HG03520 (cell line): ENCODE measurements at regions not wholly inside any gene's neighbourhood (a gene's known extent, or its start where the extent isn't known, plus 50 kb on each side); places are given as distances from the start of the nearest gene placed in this dataset.

Experiments used
- ATAC-seq: cut with Tn5 transposase; IDR thresholded peaks from one replicate; pipeline ENCODE4 v1.9.1; 2021; ENCODE audit warnings: mild to moderate bottlenecking, moderate library complexity; ENCODE audit not compliant: unreplicated experiment

DNA sequence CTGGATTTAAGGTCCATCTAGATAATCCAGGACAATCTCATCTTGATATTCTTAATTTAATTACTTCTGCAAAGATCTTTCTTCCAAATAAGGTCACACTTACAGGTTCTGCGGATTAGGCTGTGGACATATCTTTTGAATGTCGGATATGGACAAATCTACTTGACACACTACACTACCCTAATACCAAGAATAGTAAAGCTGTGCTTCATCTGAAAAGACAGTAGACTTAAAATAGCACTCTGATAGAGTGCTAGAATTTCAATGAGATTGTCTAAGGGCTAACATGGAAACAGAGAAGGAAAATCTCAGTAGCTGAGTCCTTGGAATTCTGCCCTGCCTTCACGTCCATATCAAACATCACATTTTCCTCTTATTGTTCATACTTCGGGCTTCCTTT lies 1238.0 kb downstream of the EPHA7 start:
- no peak for ATAC-seq

DNA sequence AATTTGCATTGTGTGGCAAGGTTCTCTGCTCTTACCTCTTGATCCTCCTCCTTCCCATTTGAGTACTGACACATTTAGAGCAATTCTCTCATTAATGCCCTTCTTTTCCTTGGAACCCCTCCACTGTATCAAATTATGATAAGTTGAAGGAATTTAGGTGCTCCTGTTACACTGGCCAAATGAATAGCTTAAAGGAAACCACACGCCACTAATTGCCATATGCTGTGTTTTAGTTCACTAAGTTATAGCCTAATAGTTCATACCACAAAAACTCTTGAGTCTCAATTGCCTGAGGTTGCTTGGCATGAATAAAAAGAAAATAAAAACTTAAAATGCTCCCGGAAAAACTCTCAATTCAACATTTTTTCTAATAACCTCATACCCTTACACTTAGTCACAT lies 1239.3 kb downstream of the EPHA7 start:
- no peak for ATAC-seq

DNA sequence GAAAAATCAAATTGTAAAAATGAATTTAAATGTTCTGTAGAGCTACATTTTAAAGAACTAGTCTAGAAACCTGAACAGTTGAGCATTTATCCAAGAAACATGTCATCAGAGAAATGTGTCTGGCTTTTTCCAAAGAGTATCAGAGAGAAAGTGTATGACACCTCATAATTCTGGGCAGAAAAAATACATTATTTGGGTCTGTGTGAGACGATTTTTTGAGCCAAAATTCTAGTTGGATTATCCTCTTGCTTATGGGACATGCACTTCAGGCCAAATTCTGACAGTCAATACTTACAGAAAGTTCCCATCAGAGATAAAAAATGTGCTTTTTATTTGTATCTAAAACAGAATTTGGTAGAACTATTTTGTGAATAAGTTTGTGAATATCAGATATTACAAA lies 1242.7 kb downstream of the EPHA7 start:
- ATAC-seq = no peak

DNA sequence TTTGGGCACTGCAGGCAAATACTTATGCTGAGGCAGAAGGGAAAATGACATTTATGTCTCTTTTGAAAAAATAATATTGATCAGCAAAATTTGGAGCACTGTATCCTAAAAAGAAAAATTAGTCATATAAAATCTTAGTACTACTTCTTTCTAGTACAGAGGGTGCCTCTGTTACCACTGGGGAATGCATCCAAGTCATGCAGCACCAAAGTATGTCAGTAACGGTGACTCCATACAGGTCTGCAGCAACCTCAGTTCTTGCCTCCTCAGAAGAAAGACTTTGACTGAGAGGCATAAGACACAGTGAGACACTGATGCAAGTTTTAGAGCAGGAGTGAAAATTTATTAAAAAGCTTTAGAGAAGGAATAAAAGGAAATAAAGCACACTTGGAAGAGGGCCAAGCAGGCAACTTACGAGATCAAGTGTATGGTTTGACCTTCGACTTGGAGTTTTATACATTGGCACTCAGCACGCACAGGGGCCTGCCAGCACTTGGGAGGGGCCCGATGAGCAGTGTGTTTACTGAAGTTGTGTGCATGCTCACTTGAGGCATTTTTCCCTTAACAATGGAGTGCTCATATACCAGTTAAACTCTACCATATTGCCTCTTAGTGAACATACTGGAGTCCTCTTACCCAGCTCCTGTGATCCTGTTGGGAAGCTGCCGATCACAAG lies 1244.8 kb downstream of the EPHA7 start:
- ATAC-seq = no peak

DNA sequence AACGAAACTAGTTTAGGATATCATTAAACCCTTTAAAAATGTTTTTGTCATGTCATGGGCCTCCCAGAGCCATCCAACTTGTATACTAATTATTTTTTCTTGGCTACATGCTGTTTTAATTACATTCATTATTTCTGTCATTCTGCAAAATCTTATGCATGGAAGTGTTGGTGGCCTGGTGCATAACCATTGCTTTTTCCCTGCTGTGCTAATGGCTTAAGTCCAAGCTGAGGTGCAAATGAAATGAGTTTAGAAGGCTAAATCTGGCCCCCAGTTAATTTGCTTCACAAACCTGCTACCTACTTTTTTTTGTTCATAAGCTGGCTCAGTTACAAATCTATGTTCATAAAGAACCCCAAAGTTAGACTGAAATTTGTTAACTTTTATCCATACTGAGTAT lies 1249.9 kb downstream of the EPHA7 start:
- ATAC-seq = no peak

DNA sequence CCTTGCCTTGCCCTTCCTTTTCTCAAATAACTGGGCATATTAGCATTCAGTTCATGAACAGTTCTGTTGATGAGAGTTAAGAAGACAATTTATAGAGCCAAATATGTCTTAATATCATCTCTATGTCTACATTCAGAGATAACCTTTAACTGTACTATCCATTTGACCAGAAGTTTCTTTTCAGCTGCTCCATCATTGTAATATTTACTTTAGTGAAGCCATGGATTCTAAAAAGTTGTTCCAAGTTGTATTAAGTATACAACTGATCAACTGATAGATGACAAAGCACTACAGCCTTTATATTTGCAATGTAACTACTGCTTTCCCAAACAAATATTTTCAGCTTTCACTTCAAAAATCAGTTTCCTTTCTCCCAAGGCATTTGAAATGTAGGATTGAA lies 1252.7 kb downstream of the EPHA7 start:
- ATAC-seq = no peak

DNA sequence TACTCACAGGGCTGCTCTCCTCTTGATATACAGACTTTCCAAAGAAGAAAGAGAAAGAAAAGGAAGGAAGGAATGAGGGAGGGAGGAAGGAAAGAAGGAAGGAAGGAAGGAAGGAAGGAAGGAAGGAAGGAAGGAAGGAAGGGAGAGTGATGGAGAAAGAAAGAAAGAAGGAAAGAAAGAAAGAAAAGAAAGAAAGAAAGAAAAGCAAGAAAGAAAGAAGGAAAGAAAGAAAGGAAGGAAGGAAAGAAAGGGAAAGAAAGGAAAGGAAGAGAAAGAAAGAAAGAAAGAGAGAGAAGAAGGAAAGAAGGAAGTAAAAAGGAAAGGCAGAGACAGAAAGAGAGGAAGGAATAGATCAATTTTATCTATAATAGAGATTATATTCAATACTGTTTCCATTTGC lies 1257.4 kb downstream of the EPHA7 start:
- no peak for ATAC-seq

DNA sequence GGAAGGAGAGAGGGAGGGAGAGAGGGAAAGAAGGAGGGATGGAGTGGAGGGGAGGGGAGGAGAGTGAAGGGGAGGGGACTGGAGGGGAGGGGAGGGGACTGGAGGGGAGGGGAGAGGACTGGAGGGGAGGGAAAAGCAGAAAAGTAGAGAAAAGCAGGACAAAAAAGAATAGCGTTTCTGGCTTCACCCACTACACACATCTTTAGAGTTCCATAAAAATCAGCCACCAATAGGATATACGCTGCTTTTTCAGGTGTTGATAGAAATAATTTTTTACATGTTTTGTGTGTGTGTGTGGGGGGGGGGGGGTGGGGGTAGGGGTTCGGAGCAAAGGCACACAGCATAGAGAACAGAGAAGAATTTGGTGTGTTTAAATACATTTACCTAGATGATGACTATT lies 1259.1 kb downstream of the EPHA7 start:
- ATAC-seq = no peak

DNA sequence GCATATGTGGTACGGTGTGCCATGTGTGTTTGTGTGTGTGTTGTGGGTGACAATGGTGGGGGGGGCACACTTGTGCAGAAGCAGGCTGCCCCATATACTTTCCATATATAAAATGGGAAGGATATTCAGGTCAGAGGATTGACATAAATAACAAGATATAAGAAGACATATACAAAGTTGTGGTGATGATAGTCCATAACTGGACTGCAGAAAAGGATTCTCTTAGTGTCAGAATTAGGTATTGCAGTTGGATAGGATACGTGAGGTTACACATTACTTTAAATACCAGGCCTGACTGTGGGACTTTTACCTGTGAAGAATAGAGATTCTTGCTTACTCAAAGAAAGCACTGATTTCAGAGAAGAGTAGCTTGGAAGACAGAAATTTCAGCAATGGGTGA lies 1260.3 kb downstream of the EPHA7 start:
- no peak for ATAC-seq

DNA sequence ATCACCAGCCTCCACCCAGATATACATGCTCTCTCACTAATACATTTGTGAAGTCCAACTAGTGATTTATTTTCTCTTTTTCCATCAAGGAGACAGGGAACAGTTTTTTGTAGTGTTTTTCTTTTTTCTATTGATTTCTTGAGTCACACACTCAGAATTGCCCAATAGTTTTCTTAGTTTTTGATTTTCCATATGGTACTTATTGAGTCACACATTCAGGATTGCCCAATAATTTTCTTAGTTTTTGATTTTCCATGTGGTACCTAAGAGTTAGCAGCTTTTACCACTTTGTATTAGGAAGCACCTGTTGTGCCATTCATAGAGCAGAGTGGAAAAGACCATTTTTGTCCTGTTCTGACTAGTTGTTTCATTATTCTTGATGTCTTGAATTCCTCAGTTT lies 1268.8 kb downstream of the EPHA7 start:
- no peak for ATAC-seq

DNA sequence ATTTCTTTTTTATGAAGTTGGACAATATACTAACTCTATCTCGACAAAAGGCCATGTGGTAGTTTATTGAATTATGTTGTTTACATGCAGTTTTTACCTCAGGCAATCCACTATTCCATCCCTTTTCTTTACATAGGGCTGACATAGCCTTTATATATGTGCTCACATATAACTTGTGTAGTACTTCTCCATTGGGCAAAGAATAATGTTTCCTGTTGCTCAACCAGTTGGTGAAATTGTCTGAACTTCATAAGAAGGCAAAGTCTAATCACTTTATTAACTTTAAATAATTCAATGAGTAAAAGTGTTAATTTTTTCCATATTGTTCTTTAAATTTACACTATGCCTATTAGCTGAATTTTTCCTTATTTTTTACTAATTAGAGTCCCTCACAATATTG lies 1272.1 kb downstream of the EPHA7 start:
- ATAC-seq = no peak

DNA sequence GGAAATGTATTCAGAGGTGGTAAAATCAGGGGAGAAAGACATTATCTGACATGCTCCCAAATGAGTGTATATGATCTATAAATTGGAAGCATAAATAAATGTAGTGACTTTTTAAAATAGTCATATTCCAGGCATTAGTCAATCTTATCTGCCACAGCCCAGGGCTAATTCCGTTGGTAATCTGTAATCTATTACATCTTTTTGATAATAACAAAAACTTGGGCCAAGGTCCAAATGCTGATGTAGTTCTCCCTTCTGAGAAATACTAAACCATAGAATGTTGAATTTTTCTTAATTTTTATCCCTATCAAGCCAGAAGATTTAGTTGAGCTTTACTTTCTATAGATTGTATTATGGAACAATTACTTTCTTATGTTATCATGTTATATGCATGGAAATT lies 1279.8 kb downstream of the EPHA7 start:
- no peak for ATAC-seq

DNA sequence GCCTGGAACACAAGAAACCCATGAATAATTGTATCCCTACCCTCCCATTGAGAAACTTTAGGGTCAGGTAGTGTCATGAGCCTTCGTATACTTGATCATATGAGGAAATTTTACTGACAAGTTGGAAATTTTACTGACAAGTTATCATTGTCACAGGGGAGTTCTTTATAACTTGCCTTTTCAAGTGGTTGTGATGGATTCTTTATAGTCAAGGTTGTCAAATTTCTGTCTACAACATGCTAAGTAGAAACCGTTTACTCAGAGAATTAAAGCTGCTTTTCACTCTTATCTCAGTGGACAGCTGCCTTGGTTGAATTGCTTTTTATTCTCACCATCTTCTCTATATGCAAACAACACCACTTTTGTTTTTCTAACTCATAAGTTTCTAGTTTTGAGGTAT lies 1286.4 kb downstream of the EPHA7 start:
- ATAC-seq = no peak

DNA sequence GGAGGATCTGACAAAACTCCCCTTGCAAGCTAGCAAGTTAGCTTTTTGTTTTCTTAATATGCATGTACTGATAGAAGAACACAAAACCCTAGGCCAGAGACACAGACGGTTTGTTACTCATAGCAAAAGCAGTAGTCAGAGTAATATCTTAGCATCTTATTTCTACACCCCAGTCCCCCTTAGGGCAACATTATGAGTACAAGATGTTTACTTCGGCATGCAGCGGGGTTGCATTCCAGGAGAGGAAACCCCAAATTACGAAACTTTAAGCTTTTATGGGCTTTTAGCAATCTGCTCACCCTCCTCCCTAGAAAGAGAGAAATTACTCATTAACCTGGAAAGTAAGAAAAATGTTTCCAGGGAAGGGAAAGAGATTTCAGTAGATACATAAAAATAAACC lies 1286.9 kb downstream of the EPHA7 start:
- no peak for ATAC-seq

DNA sequence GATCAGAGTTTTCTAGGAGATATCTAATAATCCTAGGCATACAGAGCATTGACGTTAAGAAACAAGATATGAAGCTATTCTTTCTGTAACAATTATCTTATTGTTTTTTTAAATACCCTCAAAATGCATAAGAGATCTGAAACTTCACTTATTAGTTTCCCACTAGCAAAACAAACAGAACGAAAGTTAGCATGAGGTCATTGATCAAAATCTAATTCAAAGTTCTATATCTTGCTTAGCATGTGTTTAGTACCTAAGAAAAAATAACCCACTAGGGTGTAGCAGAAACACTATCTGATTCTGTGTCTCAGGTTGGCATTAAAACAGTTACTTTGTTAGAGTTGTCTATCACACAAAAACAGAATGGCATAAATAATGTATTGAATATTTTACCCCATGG lies 1288.4 kb downstream of the EPHA7 start:
- no peak for ATAC-seq

DNA sequence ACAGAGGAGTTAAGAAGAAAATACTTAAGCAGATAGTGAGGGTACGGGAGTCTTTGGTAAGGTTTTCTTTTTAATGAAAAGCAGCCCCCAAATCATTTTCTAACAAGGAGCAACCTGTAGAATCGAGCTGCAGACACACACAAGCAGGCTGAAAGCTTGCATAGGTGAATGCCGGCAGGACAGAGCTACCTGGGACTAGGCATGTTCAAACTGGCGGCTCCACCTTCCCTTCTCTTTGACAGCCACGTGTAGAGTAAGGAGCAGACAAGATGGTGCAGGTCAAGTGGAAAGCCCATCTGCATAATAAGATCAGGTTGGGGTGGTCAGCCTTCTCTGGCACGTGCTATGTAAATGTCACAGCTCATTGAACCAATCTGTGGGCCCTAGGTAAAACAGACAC lies 1292.4 kb downstream of the EPHA7 start:
- no peak for ATAC-seq

DNA sequence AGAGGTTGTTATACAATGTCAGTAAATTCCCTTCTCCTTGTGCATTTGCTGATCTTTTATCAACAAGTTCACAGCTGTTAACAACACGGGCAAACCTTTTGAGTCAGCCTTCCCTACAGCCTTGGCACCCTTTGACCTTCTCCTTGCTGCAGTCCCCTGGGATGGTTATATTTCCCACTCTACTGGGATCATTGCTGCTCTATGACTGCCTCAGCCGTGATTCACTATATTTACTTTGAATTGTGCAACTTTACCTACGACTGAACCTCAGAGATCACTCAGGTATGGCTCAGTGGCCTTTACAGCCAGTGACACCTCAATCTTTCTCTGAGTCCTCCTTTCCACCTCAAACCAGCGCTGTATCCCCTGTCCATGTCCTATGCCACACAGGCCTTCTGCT lies 1293.3 kb downstream of the EPHA7 start:
- ATAC-seq = no peak

DNA sequence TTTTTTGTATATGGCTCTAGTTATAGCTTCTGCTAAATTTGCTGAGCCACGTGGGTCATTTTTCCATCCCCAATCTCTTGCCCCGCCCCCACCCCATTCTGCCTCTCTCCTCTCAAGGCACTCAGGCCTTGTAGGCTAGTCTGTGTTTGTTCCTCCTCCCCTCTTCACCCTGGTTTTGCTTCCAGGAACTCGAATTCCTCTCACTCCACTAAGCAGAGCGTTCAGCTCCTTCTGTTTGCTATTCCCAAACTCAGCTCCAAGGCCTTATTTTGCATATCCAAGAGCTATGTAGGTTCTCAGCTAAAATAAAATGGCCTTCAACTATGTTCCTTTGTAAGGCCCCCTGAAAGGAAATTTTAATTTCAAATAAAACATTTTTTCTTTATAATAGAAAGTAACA lies 1293.7 kb downstream of the EPHA7 start:
- no peak for ATAC-seq

DNA sequence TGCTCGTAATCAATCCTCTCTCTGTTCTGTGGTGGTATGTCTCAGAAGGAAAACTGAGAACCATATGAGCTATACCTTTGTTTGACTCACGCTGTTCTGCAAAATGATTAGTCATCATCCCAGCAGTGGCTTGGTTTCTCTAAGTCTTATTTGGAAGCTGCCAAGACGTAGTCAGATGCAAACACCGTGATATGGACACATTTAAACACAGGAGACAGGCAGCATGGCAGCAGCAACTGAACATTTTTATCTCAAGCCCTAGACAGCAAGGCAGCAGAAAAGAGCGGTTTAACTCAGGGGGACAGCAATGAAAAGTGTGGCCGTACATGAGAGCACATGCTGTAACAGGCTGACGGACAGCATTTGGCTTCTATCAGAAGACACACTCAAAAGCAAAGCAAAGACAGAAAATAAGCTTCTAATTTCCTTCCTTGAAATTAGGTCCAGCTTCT lies 1295.1 kb downstream of the EPHA7 start:
- ATAC-seq = no peak

DNA sequence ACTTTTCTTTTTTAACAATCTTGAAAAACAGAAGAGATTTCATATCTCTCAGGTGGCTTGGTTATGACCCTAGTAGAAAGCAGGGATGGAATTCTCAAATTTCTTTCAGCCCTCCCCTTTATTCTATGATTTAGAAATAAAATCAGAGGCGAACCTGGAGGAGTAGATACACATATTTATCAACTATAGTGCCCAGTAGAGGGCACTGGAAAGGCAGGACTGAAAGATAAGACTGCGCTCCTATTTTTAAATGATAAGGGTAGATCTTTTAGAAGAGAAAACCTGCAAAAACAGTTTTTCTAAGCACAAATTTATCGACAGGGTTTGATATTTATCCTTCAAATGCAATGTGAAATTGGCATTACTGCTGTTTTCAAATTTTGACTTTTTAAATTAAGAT lies 1296.6 kb downstream of the EPHA7 start:
- ATAC-seq = no peak

DNA sequence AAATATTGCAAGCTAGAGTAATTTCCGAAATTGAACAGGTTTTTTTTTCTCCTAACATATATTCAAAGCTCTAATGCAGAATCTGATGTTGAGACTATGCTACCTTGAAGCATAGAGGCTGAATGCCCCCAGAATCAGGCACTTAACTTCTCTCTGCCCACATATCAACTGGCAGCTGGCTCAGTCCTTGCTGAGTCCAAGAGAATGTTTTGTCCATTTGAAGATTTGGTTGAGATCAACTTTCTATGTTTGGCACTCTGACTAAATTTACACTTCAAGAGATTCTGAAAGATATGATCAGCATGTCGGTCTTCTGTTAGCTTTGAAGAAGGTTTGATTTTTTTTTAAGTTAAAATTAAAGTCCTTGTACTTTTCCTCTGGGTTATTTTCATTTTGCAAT lies 1298.1 kb downstream of the EPHA7 start:
- ATAC-seq = no peak

DNA sequence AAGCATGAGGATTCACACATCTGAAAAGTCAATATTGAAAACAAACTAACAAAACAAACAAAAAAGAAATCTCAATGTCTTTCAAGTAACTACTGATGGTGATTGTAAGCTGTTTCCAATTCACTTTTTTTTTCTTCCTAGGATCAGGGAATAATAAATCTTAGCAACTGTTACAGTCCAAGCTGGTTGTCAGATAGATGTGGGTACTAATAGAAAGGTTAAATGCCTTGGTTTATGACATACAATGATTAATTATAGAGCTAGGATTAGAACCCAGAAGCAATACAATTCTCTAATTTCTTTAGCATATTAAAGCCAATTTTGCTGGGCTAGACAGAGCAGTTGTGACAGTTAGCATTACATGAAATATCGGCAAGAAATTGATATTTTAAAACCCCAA lies 1301.6 kb downstream of the EPHA7 start:
- ATAC-seq = no peak

DNA sequence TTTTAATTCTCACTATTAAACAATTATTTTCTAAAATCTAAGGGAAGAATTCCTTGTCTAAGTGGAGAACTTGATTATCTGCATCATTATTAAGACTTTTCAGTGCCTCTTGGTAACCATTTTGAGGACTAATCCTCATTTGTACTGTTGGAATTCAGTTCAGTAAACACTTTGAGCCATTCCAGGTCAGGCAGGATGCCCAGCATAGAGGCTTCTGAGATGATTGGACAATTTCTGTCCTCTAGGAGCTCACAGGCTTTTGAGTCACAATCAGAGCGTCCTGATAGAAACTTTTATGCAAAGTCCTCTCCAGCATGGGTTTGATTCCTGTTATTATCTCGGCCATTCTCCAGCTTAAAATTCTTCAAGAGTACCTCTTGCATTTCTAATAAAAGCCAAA lies 1304.6 kb downstream of the EPHA7 start:
- ATAC-seq = no peak
